ENCODE measurements at regions not wholly inside any gene's neighbourhood (a gene's known extent, or its start where the extent isn't known, plus 50 kb on each side); places are given as distances from the start of the nearest gene placed in this dataset.

- H3K9me3 ChIP-seq (ENCODE audit: low read length), result no peaks in the 10 kb centered on the region
- POLR2A ChIA-PET, result no interaction called here
- in situ Hi-C loops (cut with HindIII; ENCODE audit: extremely low pct_ligation_motif_present, low pct_unique_long_range_greater_than_20kb), result no loop called here
- intact Hi-C loops (cut with micrococcal nuclease; ENCODE audit: unreplicated experiment), result no loop called here
- no peaks in the 10 kb centered on the region for H3K79me2 ChIP-seq (ENCODE audit: insufficient read depth, low read length)
- FAIRE-seq (no peak), ATAC-seq (no peak), DNase-seq (ENCODE audit: low spot score) (no peak)
- no peak overlapping the region for H3K4me2 ChIP-seq (ENCODE audit: low read depth, low read length)
- 16% methylated on average over 4 of the region's 4 CpGs for WGBS (ENCODE audit: low lambda C conversion rate)
- TF ChIP-seq HNRNPUL1 (IDR thresholded peaks at IDR 0.05; ENCODE audit: low read depth, low read length) (no peak), CEBPG (CRISPR knock-in tag; IDR thresholded peaks at IDR 0.05) (no peak), KDM2A (CRISPR knock-in tag; IDR thresholded peaks at IDR 0.05; ENCODE audit: borderline replicate concordance, low read depth) (no peak), STAG1 (CRISPR knock-in tag; IDR thresholded peaks at IDR 0.05) (no peak)
- TF ChIP-seq, protein P1, sequence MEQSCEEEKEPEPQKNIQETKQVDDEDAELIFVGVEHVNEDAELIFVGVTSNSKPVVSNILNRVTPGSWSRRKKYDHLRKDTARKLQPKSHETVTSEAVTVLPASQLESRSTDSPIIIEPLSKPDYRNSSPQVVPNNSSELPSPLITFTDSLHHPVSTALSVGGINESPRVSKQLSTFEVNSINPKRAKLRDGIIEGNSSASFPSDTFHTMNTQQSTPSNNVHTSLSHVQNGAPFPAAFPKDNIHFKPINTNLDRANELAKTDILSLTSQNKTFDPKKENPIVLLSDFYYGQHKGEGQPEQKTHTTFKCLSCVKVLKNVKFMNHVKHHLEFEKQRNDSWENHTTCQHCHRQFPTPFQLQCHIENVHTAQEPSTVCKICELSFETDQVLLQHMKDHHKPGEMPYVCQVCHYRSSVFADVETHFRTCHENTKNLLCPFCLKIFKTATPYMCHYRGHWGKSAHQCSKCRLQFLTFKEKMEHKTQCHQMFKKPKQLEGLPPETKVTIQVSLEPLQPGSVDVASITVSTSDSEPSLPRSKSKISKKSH (CRISPR knock-in tag; IDR thresholded peaks at IDR 0.05; ENCODE audit: borderline replicate concordance), result no peak
- TF ChIP-seq, protein P2, sequence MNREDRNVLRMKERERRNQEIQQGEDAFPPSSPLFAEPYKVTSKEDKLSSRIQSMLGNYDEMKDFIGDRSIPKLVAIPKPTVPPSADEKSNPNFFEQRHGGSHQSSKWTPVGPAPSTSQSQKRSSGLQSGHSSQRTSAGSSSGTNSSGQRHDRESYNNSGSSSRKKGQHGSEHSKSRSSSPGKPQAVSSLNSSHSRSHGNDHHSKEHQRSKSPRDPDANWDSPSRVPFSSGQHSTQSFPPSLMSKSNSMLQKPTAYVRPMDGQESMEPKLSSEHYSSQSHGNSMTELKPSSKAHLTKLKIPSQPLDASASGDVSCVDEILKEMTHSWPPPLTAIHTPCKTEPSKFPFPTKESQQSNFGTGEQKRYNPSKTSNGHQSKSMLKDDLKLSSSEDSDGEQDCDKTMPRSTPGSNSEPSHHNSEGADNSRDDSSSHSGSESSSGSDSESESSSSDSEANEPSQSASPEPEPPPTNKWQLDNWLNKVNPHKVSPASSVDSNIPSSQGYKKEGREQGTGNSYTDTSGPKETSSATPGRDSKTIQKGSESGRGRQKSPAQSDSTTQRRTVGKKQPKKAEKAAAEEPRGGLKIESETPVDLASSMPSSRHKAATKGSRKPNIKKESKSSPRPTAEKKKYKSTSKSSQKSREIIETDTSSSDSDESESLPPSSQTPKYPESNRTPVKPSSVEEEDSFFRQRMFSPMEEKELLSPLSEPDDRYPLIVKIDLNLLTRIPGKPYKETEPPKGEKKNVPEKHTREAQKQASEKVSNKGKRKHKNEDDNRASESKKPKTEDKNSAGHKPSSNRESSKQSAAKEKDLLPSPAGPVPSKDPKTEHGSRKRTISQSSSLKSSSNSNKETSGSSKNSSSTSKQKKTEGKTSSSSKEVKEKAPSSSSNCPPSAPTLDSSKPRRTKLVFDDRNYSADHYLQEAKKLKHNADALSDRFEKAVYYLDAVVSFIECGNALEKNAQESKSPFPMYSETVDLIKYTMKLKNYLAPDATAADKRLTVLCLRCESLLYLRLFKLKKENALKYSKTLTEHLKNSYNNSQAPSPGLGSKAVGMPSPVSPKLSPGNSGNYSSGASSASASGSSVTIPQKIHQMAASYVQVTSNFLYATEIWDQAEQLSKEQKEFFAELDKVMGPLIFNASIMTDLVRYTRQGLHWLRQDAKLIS (CRISPR knock-in tag; IDR thresholded peaks at IDR 0.05), result no peak
- H3K4me3 ChIP-seq (replicated peaks in 1 of 3; ENCODE audit: insufficient read depth in 1 of 3, low read depth in 2 of 3, low read length in 3 of 3), result no peak overlapping the region
- no peak overlapping the region for H3K9ac ChIP-seq (ENCODE audit: insufficient read depth, low read depth, low read length)
- H3K4me1 ChIP-seq (ENCODE audit: insufficient read depth, low read length), result no peaks in the 10 kb centered on the region
- H3K27ac ChIP-seq (ENCODE audit: extremely low read length, insufficient read depth, low read length), result no peak overlapping the region
- no peak overlapping the region for H2AFZ ChIP-seq (ENCODE audit: low read length)
- CTCF ChIA-PET (ENCODE audit: low intra/inter-chr PET ratio, low total read pairs), result no interaction called here
- H4K20me1 ChIP-seq (ENCODE audit: insufficient read depth, low read length), result no peaks in the 10 kb centered on the region
- BruUV-seq (replicated peaks), result no TSS peak
- H3K36me3 ChIP-seq (replicated peaks in 1 of 2; ENCODE audit: control insufficient read depth in 1 of 2, insufficient read depth in 2 of 2, low read length in 2 of 2), result no peaks in the 10 kb centered on the region
- H3K27me3 ChIP-seq (ENCODE audit: control insufficient read depth in 1 of 2, insufficient read depth in 2 of 2, low read length in 2 of 2), result no peaks in the 10 kb centered on the region
These were observed 460.3 kb upstream of the LARGE1 start for GRCh38 chr22:34380532-34380931.

Data from HepG2 (cell line).